Adrenal gland (tissue), 5 donors: ENCODE measurements at regions not wholly inside any gene's neighbourhood (a gene's known extent, or its start where the extent isn't known, plus 50 kb on each side); places are given as distances from the start of the nearest gene placed in this dataset.

Source experiments
- POLR2A ChIP-seq, 2 donors: fragments of 450-650 bp; IDR thresholded peaks; one replicate each; pipeline ENCODE4 v1.6.1; 2017; ENCODE audit warnings: antibody characterized with exemption in 2 of 2, mild to moderate bottlenecking in 2 of 2, moderate library complexity in 1 of 2
- TF ChIP-seq, protein P1 (sequence below), 6 experiments: fragments of 450-650 bp in 4 of 6; fragments of 200-600 bp in 2 of 6; sonication (generic) in 1 of 6; IDR thresholded peaks; 1 replicate in 5 of 6; 2 replicates in 1 of 6; pipeline versions ENCODE4 v1.5.1 to v1.8.0; 2016 to 2021; ENCODE audit warnings: antibody characterized with exemption in 6 of 6, mild to moderate bottlenecking in 2 of 6, moderate library complexity in 1 of 6
- donor health status: DM: no; HTN: no; CAD: no.

DNA sequence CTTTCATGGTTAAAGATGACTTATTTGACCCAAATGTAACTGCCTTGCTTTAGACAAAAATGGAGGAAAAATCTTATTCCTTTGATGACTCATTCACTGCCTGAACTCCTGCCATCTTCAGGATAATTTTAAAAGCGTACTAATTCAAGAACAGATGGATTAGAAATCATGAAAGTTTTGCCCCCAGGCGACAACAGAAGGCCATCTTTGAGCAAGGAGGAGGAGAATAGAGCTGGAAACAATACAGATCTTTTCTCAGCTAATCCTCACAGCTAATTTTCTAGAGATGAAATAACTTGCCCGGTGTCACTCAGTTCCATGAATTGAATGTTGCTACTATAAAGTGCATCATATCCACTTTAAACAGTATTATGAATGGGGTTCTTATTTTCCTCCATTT is 324.7 kb upstream of the RARB start:
- TF ChIP-seq, protein P1, sequence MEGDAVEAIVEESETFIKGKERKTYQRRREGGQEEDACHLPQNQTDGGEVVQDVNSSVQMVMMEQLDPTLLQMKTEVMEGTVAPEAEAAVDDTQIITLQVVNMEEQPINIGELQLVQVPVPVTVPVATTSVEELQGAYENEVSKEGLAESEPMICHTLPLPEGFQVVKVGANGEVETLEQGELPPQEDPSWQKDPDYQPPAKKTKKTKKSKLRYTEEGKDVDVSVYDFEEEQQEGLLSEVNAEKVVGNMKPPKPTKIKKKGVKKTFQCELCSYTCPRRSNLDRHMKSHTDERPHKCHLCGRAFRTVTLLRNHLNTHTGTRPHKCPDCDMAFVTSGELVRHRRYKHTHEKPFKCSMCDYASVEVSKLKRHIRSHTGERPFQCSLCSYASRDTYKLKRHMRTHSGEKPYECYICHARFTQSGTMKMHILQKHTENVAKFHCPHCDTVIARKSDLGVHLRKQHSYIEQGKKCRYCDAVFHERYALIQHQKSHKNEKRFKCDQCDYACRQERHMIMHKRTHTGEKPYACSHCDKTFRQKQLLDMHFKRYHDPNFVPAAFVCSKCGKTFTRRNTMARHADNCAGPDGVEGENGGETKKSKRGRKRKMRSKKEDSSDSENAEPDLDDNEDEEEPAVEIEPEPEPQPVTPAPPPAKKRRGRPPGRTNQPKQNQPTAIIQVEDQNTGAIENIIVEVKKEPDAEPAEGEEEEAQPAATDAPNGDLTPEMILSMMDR (IDR thresholded peaks at IDR 0.05), result no peak
- TF ChIP-seq POLR2A (IDR thresholded peaks at IDR 0.05), result no peak
